NCI-H526 (cell line): ENCODE measurements at regions not wholly inside any gene's neighbourhood (a gene's known extent, or its start where the extent isn't known, plus 50 kb on each side); places are given as distances from the start of the nearest gene placed in this dataset.

ENCODE experiments used
- DNase-seq, 2 experiments: peaks; one replicate each; lab custom pipeline; 2025; lab: John Stamatoyannopoulos, UW

GRCh38 chr5:125006011-125006685 is 259.7 kb upstream of the ZNF608 start:
- DNase-seq = no peak

- DNase-seq = no peak
Observed at GRCh38 chr5:125010356-125010755, 263.9 kb upstream of the ZNF608 start.

GRCh38 chr5:125011014-125011413 is 264.6 kb upstream of the ZNF608 start:
- no peak for DNase-seq

- DNase-seq = peak; percentile 4 to 19
Observed at GRCh38 chr5:125011419-125011818, 265.0 kb upstream of the ZNF608 start.

GRCh38 chr5:125011947-125012346 is 265.5 kb upstream of the ZNF608 start:
- no peak for DNase-seq

- no peak for DNase-seq
Observed at GRCh38 chr5:125012727-125013451, 266.4 kb upstream of the ZNF608 start.

- no peak for DNase-seq
Observed at GRCh38 chr5:125014202-125014601, 267.8 kb upstream of the ZNF608 start.

- DNase-seq = no peak
Observed at GRCh38 chr5:125017796-125018195, 271.4 kb upstream of the ZNF608 start.

- DNase-seq = no peak
Observed at GRCh38 chr5:125023673-125024072, 277.2 kb upstream of the ZNF608 start.

GRCh38 chr5:125026867-125027731 is 280.7 kb upstream of the ZNF608 start:
- DNase-seq = no peak

- DNase-seq = no peak
Observed at GRCh38 chr5:125032286-125032685, 285.8 kb upstream of the ZNF608 start.

GRCh38 chr5:125033602-125034001 is 287.2 kb upstream of the ZNF608 start:
- DNase-seq = no peak

- no peak for DNase-seq
Observed at GRCh38 chr5:125034331-125034730, 287.9 kb upstream of the ZNF608 start.

GRCh38 chr5:125036494-125036893 is 290.1 kb upstream of the ZNF608 start:
- no peak for DNase-seq

GRCh38 chr5:125037020-125037419 is 290.6 kb upstream of the ZNF608 start:
- no peak for DNase-seq

GRCh38 chr5:125037530-125037929 is 291.1 kb upstream of the ZNF608 start:
- no peak for DNase-seq

- no peak for DNase-seq
Observed at GRCh38 chr5:125038477-125038876, 292.0 kb upstream of the ZNF608 start.

GRCh38 chr5:125041798-125042197 is 295.4 kb upstream of the ZNF608 start:
- DNase-seq = peak in 1 of 2 experiments; percentile 45

- DNase-seq = peak; percentile 76 to 82
Observed at GRCh38 chr5:125042261-125042890, 295.9 kb upstream of the ZNF608 start.

- peak in 1 of 2 experiments; percentile 2 for DNase-seq
Observed at GRCh38 chr5:125043781-125044391, 297.4 kb upstream of the ZNF608 start.

- no peak for DNase-seq
Observed at GRCh38 chr5:125044491-125045282, 298.2 kb upstream of the ZNF608 start.
